NOMO-1 treated with DMSO at 0.1 percent for 48 hours (cell line): ENCODE measurements at regions not wholly inside any gene's neighbourhood (a gene's known extent, or its start where the extent isn't known, plus 50 kb on each side); places are given as distances from the start of the nearest gene placed in this dataset.

Source experiments
- DNase-seq: peaks from one replicate; lab custom pipeline; 2025; ENCODE audit not compliant: unreplicated experiment; lab: John Stamatoyannopoulos, UW

DNA sequence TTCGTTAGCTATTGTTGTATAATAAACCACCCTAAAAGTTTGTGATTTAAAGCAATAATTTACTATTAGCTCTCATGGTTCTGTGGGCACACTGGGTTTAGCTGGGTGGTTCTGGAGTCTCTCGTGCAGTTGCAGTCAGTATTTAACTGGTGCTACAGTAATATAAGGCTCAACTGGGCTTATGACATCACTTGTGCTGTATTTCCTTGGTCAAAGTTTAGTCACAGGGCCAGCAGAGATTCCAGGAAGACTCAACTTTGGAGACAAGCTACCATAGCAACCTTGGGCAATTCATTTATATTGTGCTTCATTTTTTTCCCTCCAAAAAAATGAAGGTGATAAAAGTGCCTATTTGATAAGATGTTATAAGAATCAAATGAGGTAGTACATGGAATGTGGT lies 204.2 kb upstream of the GUCY1A2 start:
- no peak for DNase-seq

GRCh38 chr11:107221748-107222285 lies 203.5 kb upstream of the GUCY1A2 start:
- no peak for DNase-seq

DNA sequence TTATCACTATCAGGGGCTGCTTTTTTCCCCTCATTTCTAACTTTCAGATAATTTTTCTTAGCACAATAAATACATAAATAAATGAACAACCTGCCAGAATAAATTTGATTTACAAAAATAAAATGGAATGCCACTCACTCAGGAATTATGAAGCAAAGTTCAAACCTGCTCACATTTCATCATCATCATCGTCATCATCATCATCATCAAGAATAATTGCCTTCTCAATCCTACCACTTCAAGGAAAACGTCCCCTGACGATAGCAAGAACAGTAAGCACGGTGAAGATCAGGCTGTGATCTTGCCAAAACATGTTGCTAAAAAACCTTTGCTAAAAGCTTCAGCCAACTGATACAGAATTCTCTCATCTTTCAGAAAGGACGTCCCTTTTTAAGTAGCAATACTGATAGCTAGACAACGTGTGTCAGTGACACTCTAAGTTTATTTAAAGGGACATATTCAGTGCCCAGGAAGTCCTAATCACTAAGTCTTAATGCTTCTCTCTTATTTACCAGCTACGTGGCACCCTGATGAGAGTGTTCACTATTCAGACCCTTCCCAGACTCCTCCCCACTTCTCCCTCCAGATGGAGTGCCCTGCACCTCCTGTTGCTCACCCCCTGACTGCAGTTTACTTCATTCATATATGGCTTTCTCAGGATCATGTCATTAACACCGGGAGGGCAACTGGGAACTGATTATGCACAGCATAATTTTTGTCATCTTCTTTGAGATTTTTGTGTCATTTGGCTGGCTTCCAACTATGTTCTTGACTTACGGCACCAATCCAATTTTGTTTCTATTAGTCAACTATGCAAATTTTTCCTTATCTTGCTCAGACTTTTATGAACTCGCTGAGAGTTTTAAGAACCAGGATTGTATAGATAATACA lies 200.1 kb upstream of the GUCY1A2 start:
- DNase-seq = no peak

DNA sequence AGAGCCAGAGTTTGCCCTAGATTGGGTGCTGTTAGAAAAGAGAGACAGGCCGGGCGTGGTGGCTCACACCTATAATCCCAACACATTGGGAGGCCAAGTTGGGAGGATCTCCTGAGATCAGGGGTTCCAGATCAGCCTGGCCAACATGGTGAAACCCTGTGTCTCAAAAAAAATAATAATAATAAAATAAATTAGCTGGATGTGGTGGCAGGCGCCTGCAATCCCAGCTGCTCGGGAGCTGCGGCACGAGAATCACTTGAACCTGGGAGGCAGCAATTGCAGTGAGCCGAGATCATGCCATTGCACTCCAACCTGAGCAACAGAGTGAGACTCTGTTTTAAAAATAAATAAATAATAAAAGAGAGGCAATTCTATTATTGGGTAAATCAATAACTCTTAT lies 199.2 kb upstream of the GUCY1A2 start:
- DNase-seq = no peak

GRCh38 chr11:107215010-107215409 lies 196.7 kb upstream of the GUCY1A2 start:
- DNase-seq = no peak

GRCh38 chr11:107203656-107204055 lies 185.4 kb upstream of the GUCY1A2 start:
- DNase-seq = no peak

GRCh38 chr11:107202241-107202640 lies 184.0 kb upstream of the GUCY1A2 start:
- no peak for DNase-seq

GRCh38 chr11:107198490-107199007 lies 180.3 kb upstream of the GUCY1A2 start:
- DNase-seq = no peak

DNA sequence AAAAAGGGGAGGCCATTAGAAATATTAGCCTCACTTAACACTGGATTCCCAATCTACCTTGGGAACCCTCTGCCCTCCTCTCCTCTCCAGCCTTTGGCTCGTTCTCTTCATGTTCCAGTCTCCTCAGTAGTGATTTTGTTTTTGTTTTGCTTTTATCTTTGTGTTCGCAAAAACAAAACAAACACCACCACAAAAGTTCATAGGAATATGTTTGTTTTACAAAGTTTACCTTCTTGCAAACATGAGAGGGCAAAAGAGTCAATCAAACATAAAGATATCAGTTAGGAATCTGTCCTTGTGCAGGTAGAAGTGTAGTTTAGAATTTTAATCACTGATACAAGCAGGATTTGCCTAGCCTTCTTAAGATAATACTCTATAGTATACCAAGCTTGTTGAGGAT lies 179.7 kb upstream of the GUCY1A2 start:
- no peak for DNase-seq

DNA sequence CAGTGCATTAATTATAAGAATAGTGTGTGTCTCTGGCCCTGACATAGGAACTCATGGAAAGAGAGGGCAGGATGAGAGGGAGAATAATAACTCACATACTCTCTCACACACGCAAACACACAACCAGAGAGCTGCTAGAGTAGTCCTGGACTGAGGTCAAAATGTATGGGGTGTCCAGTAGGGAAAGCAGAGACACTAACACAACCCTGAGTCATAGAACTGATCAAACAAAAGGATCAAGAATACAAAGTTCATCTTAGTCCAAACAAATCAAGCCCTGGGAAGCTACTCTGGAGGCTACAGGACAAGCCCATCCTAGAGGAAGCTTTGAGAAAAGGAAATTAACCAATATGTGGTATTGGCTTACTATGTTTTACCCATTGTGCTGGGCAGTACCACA lies 178.5 kb upstream of the GUCY1A2 start:
- DNase-seq = no peak

- no peak for DNase-seq
These were observed 166.7 kb upstream of the GUCY1A2 start for GRCh38 chr11:107184986-107185385.

DNA sequence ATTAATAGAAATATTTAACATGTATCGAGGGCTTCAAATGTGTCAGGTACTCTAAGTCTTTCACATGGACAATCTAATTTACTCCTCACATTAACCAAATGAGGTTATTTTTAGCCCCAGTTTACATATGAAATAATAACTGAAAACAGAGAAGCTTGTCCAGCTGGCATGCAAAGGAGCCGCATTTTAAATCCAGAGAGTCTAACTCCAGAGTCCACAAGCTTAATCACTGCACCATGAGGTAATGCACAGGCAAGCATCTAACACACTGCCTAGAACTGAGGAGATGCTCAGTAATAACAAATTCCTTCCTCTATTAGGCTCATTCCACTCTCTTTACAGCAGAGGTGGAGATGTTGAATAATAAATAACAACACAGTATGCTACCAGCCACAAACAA lies 165.7 kb upstream of the GUCY1A2 start:
- DNase-seq = no peak

- no peak for DNase-seq
These were observed 164.7 kb upstream of the GUCY1A2 start for GRCh38 chr11:107182978-107183377.

DNA sequence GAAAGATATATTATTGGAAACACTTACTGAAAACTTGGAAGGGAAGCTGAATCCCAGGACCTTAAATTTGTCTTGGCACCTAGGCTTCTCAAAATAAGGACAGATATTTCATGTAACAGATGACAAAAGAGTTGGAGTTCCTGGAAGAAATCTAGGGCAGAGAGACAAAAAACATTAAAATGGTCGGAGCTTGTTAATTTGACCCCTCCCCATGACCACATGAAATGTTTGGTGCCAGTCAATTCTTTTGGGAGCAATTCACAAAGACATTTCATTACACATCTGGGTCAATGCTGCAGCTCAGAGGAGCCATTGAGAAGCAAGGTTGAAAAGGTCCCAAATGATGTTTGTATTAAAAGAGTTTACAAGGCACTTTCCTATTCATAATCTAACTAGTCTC lies 162.0 kb upstream of the GUCY1A2 start:
- no peak for DNase-seq

GRCh38 chr11:107179829-107180228 lies 161.6 kb upstream of the GUCY1A2 start:
- DNase-seq = peak; percentile 84

- DNase-seq = no peak
These were observed 158.8 kb upstream of the GUCY1A2 start for GRCh38 chr11:107177106-107177477.

DNA sequence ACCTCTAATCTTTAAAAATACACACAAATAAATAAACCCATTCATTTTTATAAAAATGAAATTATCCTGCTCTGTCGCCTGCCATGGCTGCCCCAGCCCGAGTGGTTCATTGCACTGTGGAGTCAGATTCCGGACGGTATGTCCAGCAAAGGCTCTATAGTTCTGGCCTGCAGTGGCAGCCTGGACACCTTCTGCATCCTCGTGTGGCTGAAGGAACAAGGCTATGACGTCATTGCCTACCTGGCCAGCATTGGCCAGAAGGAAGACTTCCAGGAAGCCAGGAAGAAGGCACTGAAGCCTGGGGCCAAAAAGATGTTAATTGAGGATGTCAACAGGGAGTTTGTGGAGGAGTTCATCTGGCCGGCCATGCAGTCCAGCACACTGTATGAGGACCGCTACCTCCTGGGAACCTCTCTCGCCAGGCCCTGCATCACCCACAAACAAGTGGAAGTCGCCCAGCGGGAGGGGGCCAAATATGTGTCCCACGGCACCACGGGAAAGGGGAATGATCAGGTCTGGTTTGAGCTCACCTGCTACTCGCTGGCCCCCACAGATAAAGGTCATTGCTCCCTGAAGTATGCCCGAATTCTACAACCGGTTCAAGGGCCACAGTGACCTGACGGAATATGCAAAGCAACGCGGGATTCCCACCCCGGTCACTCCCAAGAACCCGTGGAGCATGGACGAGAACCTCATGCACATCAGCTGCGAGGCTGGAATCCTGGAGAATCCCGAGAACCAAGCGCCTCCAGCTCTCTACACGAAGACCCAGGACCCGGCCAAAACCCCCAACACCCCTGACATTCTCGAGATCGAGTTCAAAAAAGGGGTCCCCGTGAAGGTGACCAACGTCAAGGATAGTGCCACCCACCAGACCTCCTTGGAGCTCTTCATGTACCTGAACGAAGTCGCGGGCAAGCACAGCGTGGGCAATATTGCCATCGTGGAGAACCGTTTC lies 158.2 kb upstream of the GUCY1A2 start:
- no peak for DNase-seq

GRCh38 chr11:107174856-107175255 lies 156.6 kb upstream of the GUCY1A2 start:
- DNase-seq = no peak

- no peak for DNase-seq
These were observed 154.7 kb upstream of the GUCY1A2 start for GRCh38 chr11:107172996-107173395.

- no peak for DNase-seq
These were observed 139.5 kb upstream of the GUCY1A2 start for GRCh38 chr11:107157809-107158187.

GRCh38 chr11:107157146-107157808 lies 139.0 kb upstream of the GUCY1A2 start:
- DNase-seq = no peak
